KMS-11 (cell line): ENCODE measurements at regions not wholly inside any gene's neighbourhood (a gene's known extent, or its start where the extent isn't known, plus 50 kb on each side); places are given as distances from the start of the nearest gene placed in this dataset.

Experiments
- H2AFZ ChIP-seq: fragments of 200-600 bp; sonication (generic); 2 replicates; pipeline ENCODE4 v1.6.1; 2016; ENCODE audit warnings: antibody characterized with exemption, mixed run types, low read depth
- H3K27ac ChIP-seq: fragments of 200-600 bp; sonication (generic); 2 replicates; pipeline ENCODE4 v1.6.1; 2016; ENCODE audit warnings: mild to moderate bottlenecking, mixed run types
- H3K27me3 ChIP-seq: fragments of 200-600 bp; sonication (generic); 2 replicates; pipeline ENCODE4 v1.6.1; 2017; ENCODE audit warnings: mild to moderate bottlenecking, low read depth, mixed run types, moderate library complexity; ENCODE audit not compliant: insufficient read depth
- H3K36me3 ChIP-seq: fragments of 200-600 bp; sonication (generic); 2 replicates; pipeline ENCODE4 v1.6.1; 2017; ENCODE audit warnings: mild to moderate bottlenecking, mixed run types; ENCODE audit not compliant: insufficient read depth
- H3K4me1 ChIP-seq: fragments of 200-600 bp; sonication (generic); 2 replicates; pipeline ENCODE4 v1.6.1; 2016; ENCODE audit warnings: mild to moderate bottlenecking, low read depth, mixed run types; ENCODE audit not compliant: poor library complexity, severe bottlenecking
- H3K4me2 ChIP-seq: fragments of 200-600 bp; sonication (generic); 2 replicates; pipeline ENCODE4 v1.7.0; 2016; ENCODE audit warnings: mild to moderate bottlenecking, mixed run types
- H3K4me3 ChIP-seq: fragments of 200-600 bp; sonication (generic); IDR thresholded peaks from 2 replicates; pipeline ENCODE4 v1.6.1; 2017; ENCODE audit warnings: low read depth, low read length, mixed read lengths; ENCODE audit not compliant: insufficient read depth
- H3K79me2 ChIP-seq: fragments of 200-600 bp; sonication (generic); 2 replicates; pipeline ENCODE4 v1.6.1; 2016; ENCODE audit warnings: low read depth, mixed run types; ENCODE audit not compliant: insufficient read depth
- H3K9ac ChIP-seq: fragments of 200-600 bp; sonication (generic); 2 replicates; pipeline ENCODE4 v1.6.1; 2016; ENCODE audit warnings: mild to moderate bottlenecking, mixed run types
- H4K20me1 ChIP-seq: fragments of 200-600 bp; sonication (generic); 2 replicates; pipeline ENCODE4 v1.6.1; 2016; ENCODE audit warnings: mild to moderate bottlenecking, mixed run types; ENCODE audit not compliant: insufficient read depth
- TF ChIP-seq, protein P1 (sequence below): fragments of 200-600 bp; sonication (generic); conservative IDR thresholded peaks from 2 replicates; pipeline ENCODE4 v1.6.1; 2017; ENCODE audit warnings: low read depth, mild to moderate bottlenecking, antibody characterized with exemption, low read length, moderate library complexity, mixed read lengths

DNA sequence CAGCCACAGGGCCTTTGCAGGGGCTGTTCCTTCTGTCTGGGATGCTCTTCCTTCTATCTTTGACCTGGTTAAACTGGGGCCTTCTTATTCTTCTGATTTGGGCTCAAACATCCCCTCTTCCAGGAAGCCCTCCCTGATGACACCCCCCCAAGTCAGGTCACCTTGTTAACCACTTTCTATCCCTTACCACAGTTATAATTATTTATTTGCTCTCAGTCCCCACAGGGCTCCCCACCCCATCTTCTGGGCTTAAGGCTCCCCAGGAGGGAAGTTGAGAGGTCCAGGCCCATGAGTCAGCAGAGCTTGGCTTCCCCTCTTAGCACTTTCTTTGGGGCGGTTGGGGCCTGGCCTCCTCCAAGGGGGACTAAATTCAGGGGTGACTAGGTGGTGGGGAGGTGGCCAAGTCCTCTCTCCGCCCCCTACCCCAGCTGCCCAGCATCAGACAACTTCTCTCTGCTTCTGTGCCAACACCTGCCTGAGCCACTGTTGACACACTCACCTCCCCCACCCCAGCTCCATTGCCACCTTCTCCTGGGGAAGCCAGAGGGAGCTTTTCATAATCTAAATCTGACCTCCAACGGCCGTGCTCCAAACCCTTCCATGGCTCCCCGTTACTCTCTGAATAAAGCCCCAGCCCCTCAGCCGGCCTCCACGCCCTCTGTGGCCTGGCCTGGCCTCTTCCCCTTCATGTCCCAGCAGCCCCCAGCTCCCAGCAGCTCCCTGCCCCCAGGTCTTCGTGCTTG, 70.0 kb downstream of the CEBPB start:
- no peak overlapping the region for H2AFZ ChIP-seq
- H3K27ac ChIP-seq = no peak overlapping the region
- no peaks in the 10 kb centered on the region for H3K79me2 ChIP-seq
- no peaks in the 10 kb centered on the region for H3K36me3 ChIP-seq
- H3K9ac ChIP-seq = no peak overlapping the region
- H3K4me2 ChIP-seq = no peak overlapping the region
- H4K20me1 ChIP-seq = no peaks in the 10 kb centered on the region
- no peak overlapping the region for H3K4me3 ChIP-seq
- H3K4me1 ChIP-seq = no peaks in the 10 kb centered on the region
- peaks cover 5% of the 10 kb centered on the region for H3K27me3 ChIP-seq
- TF ChIP-seq, protein P1, sequence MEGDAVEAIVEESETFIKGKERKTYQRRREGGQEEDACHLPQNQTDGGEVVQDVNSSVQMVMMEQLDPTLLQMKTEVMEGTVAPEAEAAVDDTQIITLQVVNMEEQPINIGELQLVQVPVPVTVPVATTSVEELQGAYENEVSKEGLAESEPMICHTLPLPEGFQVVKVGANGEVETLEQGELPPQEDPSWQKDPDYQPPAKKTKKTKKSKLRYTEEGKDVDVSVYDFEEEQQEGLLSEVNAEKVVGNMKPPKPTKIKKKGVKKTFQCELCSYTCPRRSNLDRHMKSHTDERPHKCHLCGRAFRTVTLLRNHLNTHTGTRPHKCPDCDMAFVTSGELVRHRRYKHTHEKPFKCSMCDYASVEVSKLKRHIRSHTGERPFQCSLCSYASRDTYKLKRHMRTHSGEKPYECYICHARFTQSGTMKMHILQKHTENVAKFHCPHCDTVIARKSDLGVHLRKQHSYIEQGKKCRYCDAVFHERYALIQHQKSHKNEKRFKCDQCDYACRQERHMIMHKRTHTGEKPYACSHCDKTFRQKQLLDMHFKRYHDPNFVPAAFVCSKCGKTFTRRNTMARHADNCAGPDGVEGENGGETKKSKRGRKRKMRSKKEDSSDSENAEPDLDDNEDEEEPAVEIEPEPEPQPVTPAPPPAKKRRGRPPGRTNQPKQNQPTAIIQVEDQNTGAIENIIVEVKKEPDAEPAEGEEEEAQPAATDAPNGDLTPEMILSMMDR = no peak

DNA sequence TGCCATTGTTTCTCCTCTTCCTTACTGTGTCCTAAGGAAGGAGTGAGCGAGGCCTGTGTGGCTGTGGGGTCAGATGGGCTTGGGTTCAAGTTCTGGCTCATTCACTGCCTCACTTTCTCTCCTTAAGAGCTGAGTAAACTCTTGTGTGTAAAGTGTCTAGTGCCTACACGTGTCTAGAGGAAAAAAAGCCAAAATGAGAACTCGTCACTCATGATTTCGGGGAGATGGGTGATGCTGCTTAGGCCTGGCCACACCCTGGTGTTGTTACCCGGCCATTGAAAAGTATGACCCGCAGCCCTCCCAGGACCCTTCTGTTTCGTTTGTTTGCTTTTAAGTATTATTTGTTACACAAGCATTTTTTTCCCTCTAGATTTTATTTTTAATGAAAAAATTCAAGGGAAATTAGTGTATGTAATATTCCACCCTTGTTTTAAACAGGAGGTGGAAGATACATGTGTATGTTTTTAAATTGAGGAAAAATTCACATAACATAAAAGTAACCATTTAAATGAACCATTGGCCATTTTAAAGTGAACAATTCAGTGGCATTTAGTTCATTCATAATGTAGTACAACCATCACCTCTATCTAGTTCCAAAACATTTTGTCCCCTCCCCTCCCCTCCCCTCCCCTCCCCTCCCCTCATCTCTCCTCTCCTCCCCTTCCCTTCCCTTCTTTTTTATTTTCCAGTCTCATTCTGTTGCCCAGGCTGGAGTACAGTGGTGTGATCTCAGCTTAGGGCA, 71.0 kb downstream of the CEBPB start:
- TF ChIP-seq, protein P1 = no peak
- Histone ChIP-seq H2AFZ (no peak overlapping the region), H4K20me1 (no peaks in the 10 kb centered on the region), H3K9ac (no peak overlapping the region), H3K27me3 (peaks cover 15% of the 10 kb centered on the region; the same call in 1 of the 2 replicates), H3K27ac (no peak overlapping the region), H3K4me3 (no peak overlapping the region), H3K4me2 (no peak overlapping the region), H3K4me1 (no peaks in the 10 kb centered on the region), H3K36me3 (no peaks in the 10 kb centered on the region), H3K79me2 (no peaks in the 10 kb centered on the region)

DNA sequence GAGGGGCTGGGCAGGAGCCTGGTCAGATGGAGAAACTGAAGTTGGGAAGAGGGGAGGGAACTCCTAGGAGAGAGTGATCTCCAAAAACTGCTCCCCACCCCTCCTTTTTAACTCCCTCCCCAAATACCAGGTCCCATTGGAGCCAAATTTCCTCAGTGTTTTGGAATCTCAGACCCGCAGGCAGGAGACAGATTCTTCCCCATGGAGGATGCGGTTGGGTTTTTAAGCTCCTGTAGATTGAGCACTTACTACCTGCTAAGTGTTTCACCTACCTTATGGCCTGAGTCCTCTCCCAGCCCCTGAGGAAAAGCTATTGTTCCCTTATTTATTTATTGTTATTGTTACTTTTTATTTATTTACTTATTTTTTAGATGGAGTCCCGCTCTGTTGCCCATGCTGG, 73.2 kb downstream of the CEBPB start:
- no peak overlapping the region for H3K4me3 ChIP-seq
- no peak overlapping the region for H3K4me2 ChIP-seq
- peaks cover 27% of the 10 kb centered on the region; the same call in 1 of the 2 replicates for H3K27me3 ChIP-seq
- H3K79me2 ChIP-seq = no peaks in the 10 kb centered on the region
- TF ChIP-seq, protein P1 = no peak
- H3K27ac ChIP-seq = no peak overlapping the region
- H2AFZ ChIP-seq = no peak overlapping the region
- no peaks in the 10 kb centered on the region for H3K4me1 ChIP-seq
- H4K20me1 ChIP-seq = no peaks in the 10 kb centered on the region
- no peak overlapping the region for H3K9ac ChIP-seq
- H3K36me3 ChIP-seq = no peaks in the 10 kb centered on the region

DNA sequence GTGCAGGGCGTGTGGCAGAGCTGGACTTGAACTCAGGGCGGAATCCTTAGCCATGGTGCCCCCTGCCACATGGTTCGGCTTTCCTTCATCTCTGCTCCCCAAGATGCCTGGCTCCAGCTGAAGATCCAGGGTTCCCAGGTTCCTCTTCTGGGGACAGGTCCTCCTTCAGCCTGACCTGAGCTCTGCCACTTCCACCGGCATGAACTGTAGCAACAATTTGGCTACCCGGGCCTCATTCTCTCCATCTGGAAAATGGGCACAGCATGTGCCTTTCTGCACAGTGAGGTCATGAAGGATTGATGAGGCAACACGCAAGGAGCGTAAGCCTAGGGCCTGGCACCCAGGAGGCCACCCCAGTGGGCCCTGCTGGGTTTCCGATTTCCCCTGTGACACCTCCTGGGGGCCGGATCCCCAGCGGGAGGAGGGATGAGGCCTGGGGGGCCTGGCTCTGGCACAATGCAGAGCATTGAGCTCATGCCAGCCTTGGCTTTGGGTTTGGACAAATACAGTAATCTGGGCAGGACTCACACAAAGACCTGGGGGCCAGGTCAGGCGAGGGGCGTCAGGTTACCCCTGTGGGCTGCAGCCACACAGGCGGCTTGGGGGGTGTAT, 74.0 kb downstream of the CEBPB start:
- Histone ChIP-seq H3K4me2 (no peak overlapping the region), H3K79me2 (no peaks in the 10 kb centered on the region), H3K4me1 (no peaks in the 10 kb centered on the region), H2AFZ (no peak overlapping the region), H3K4me3 (no peak overlapping the region), H3K9ac (no peak overlapping the region), H3K36me3 (no peaks in the 10 kb centered on the region), H3K27ac (no peak overlapping the region), H4K20me1 (no peaks in the 10 kb centered on the region), H3K27me3 (peaks cover 33% of the 10 kb centered on the region; the same call in 1 of the 2 replicates)
- TF ChIP-seq, protein P1 = no peak
